Loucy (cell line): ENCODE measurements at regions not wholly inside any gene's neighbourhood (a gene's known extent, or its start where the extent isn't known, plus 50 kb on each side); places are given as distances from the start of the nearest gene placed in this dataset.

Experiments used
- H2AFZ ChIP-seq: fragments of 200-600 bp; sonication (generic); 2 replicates; pipeline ENCODE4 v1.6.0; 2016; ENCODE audit warnings: antibody characterized with exemption, mild to moderate bottlenecking, low read length, moderate library complexity
- H3F3A ChIP-seq: fragments of 200-600 bp; 2 replicates; pipeline ENCODE4 v1.6.0; 2016; ENCODE audit warnings: antibody characterized with exemption, low read depth, mild to moderate bottlenecking
- H3K27me3 ChIP-seq: fragments of 200-600 bp; sonication (generic); 2 replicates; pipeline ENCODE4 v1.6.1; 2014; ENCODE audit warnings: low read length, mild to moderate bottlenecking; ENCODE audit not compliant: insufficient read depth, poor library complexity, severe bottlenecking
- H3K36me3 ChIP-seq: fragments of 200-600 bp; sonication (generic); 2 replicates; pipeline ENCODE4 v1.6.1; 2016; ENCODE audit warnings: low read length; ENCODE audit not compliant: insufficient read depth
- H3K4me1 ChIP-seq: fragments of 200-600 bp; sonication (generic); 2 replicates; pipeline ENCODE4 v1.5.1; 2014; ENCODE audit warnings: low read length, mild to moderate bottlenecking; ENCODE audit not compliant: insufficient read depth, poor library complexity, severe bottlenecking
- H3K4me2 ChIP-seq: fragments of 200-600 bp; sonication (generic); 2 replicates; pipeline ENCODE4 v1.6.0; 2014; ENCODE audit warnings: antibody characterized with exemption, low read length, low read depth, mild to moderate bottlenecking; ENCODE audit not compliant: poor library complexity, severe bottlenecking
- H3K4me3 ChIP-seq: fragments of 200-600 bp; sonication (generic); 2 replicates; pipeline ENCODE4 v1.5.1; 2014; ENCODE audit warnings: low read length, mild to moderate bottlenecking, mixed read lengths; ENCODE audit not compliant: poor library complexity, severe bottlenecking
- H3K79me2 ChIP-seq: fragments of 200-600 bp; sonication (generic); 2 replicates; pipeline ENCODE4 v1.6.1; 2014; ENCODE audit warnings: low read length; ENCODE audit not compliant: insufficient read depth
- H3K9ac ChIP-seq: fragments of 200-600 bp; sonication (generic); 2 replicates; pipeline ENCODE4 v1.6.0; 2014; ENCODE audit warnings: mild to moderate bottlenecking, low read depth, low read length, moderate library complexity; ENCODE audit not compliant: poor library complexity, severe bottlenecking
- H3K9me2 ChIP-seq: fragments of 200-600 bp; sonication (generic); replicated peaks from 2 replicates; pipeline ENCODE4 v1.6.1; 2016; ENCODE audit warnings: low read depth, low read length, mixed read lengths
- H3K9me3 ChIP-seq: fragments of 200-600 bp; sonication (generic); 2 replicates; pipeline ENCODE4 v1.6.1; 2014; ENCODE audit warnings: mild to moderate bottlenecking, antibody characterized with exemption, low read length, low read depth; ENCODE audit not compliant: insufficient read depth
- H4K20me1 ChIP-seq: fragments of 200-600 bp; sonication (generic); 2 replicates; pipeline ENCODE4 v1.6.0; 2014; ENCODE audit warnings: antibody characterized with exemption, low read length, mild to moderate bottlenecking; ENCODE audit not compliant: insufficient read depth, poor library complexity, severe bottlenecking
- EZH2phosphoT487 ChIP-seq: fragments of 200-600 bp; IDR thresholded peaks from 2 replicates; pipeline ENCODE4 v1.6.1; 2018; ENCODE audit warnings: antibody characterized with exemption, mild to moderate bottlenecking, moderate library complexity, borderline replicate concordance
- TF ChIP-seq, protein P1 (sequence below): fragments of 200-600 bp; sonication (generic); conservative IDR thresholded peaks from 2 replicates; pipeline ENCODE4 v1.5.1; 2014; ENCODE audit warnings: mild to moderate bottlenecking, antibody characterized with exemption, low read length

DNA sequence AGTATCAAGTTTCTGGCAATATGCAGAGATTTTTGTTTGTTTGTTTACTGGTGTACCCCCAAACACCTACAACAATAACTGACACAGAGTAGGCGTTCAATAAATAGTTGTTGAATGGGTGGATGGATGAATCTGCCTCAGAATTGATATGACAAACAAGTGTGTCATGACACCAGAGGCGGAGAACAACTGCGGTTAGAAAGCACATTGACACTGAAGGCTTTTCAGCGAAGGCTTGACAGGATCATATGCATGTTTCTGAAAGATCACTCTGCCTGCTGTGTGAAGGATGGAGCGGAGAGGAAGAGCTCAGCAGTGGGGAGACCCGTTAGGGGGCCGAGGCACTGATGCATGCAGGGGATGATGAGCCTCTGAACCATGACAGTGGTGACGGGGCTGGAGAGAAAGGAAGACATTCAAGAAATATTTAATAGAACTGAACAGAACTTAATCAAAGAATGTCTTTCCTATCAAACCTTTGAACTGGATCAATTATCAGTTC is 108.5 kb upstream of the USP47 start:
- H3K79me2 ChIP-seq, result no peaks in the 10 kb centered on the region

DNA sequence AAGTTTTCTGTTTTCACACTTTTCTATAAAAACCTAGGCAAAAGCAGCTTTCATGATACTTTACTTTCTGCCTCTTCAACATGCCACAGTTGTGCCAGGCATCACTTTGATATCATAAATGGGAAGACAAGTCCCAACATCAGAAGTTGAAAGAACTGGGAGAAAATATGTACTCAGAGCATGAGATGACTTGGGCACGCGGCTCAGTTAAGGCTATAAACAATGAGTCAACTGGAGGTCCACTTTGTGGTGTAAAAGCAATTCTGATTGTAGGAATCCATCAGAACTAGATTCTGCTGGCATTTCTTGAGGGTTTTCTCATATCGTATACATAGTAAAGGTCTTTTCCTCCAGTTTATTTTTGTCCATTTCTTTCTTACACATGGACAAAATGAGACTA is 109.7 kb upstream of the USP47 start:
- H3K9me3 ChIP-seq, result no peaks in the 10 kb centered on the region
- TF ChIP-seq, protein P1, sequence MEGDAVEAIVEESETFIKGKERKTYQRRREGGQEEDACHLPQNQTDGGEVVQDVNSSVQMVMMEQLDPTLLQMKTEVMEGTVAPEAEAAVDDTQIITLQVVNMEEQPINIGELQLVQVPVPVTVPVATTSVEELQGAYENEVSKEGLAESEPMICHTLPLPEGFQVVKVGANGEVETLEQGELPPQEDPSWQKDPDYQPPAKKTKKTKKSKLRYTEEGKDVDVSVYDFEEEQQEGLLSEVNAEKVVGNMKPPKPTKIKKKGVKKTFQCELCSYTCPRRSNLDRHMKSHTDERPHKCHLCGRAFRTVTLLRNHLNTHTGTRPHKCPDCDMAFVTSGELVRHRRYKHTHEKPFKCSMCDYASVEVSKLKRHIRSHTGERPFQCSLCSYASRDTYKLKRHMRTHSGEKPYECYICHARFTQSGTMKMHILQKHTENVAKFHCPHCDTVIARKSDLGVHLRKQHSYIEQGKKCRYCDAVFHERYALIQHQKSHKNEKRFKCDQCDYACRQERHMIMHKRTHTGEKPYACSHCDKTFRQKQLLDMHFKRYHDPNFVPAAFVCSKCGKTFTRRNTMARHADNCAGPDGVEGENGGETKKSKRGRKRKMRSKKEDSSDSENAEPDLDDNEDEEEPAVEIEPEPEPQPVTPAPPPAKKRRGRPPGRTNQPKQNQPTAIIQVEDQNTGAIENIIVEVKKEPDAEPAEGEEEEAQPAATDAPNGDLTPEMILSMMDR, result no peak
- TF ChIP-seq EZH2phosphoT487, result no peak

More for the DNA sequence above, 108.5 kb upstream of the USP47 start:
- Histone ChIP-seq H3K9me3 (no peaks in the 10 kb centered on the region), H3K4me2 (no peak overlapping the region), H4K20me1 (no peaks in the 10 kb centered on the region), H2AFZ (no peak overlapping the region), H3F3A (no peaks in the 10 kb centered on the region), H3K27me3 (no peaks in the 10 kb centered on the region), H3K4me3 (no peak overlapping the region), H3K36me3 (no peaks in the 10 kb centered on the region), H3K9ac (no peak overlapping the region), H3K4me1 (no peaks in the 10 kb centered on the region), H3K9me2 (no peaks in the 10 kb centered on the region)
- TF ChIP-seq, protein P1, result no peak
- TF ChIP-seq EZH2phosphoT487, result no peak

DNA sequence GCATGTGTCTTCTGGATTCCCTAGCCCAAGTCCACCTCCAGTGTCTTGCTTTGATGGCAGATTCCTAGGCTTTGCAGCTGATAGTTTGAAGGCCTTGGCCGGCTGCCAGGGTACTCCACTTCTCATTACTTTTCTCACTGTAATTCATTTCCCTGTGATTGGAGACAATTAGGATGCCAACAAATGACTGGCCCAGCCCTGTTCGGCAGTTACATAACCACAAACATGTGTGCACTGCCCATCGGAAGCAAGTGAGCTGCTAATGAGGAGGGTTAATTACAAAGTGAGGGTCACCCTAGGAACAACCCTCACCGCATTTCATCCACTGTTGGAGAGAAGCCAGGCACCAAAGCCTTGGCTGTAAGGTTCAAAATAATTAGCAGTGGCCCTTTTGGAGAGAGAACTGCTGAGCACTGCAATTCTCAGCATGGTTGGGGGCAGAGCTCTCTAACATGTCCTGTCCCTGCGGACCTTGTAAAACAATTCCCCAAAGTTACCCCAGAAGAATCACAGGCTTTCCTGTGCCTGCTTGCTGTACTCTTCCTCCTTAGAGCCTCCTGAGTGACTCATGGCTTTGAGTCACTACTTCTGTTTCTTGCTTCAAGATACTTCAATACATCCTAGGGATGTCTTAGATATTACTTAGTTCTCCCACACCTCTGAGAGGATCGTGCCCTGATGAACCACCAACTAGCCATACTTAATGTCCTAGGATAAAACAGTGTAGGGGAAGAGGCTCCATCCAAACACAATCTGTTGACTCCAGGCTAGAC is 109.7 kb upstream of the GALNT18 start:
- TF ChIP-seq, protein P1, result no peak
- TF ChIP-seq EZH2phosphoT487, result no peak
- Histone ChIP-seq H3K9me3 (no peaks in the 10 kb centered on the region), H3K4me3 (no peak overlapping the region), H4K20me1 (no peaks in the 10 kb centered on the region), H3K4me2 (no peak overlapping the region), H2AFZ (no peak overlapping the region), H3K36me3 (no peaks in the 10 kb centered on the region), H3K4me1 (no peaks in the 10 kb centered on the region), H3K27me3 (no peaks in the 10 kb centered on the region), H3K79me2 (no peaks in the 10 kb centered on the region), H3K9ac (no peak overlapping the region), H3F3A (no peaks in the 10 kb centered on the region), H3K9me2 (no peaks in the 10 kb centered on the region)

More for the DNA sequence above, 109.7 kb upstream of the USP47 start:
- no peak overlapping the region for H3K4me3 ChIP-seq
- no peaks in the 10 kb centered on the region for H3K27me3 ChIP-seq
- no peak overlapping the region for H3K4me2 ChIP-seq
- no peaks in the 10 kb centered on the region for H4K20me1 ChIP-seq
- H3K79me2 ChIP-seq, result no peaks in the 10 kb centered on the region
- H3K36me3 ChIP-seq, result no peaks in the 10 kb centered on the region
- H3K4me1 ChIP-seq, result no peaks in the 10 kb centered on the region
- no peaks in the 10 kb centered on the region for H3F3A ChIP-seq
- no peak overlapping the region for H2AFZ ChIP-seq
- no peaks in the 10 kb centered on the region for H3K9me2 ChIP-seq
- no peak overlapping the region for H3K9ac ChIP-seq
